Loucy (cell line): ENCODE measurements at regions not wholly inside any gene's neighbourhood (a gene's known extent, or its start where the extent isn't known, plus 50 kb on each side); places are given as distances from the start of the nearest gene placed in this dataset.
"Not testable (repeated sequence)": the region's sequence is repeated elsewhere in the genome, so short reads cannot be mapped to it uniquely, and the experiment has no call there.

Source experiments
- H2AFZ ChIP-seq: fragments of 200-600 bp; sonication (generic); 2 replicates; pipeline ENCODE4 v1.6.0; 2016; ENCODE audit warnings: antibody characterized with exemption, mild to moderate bottlenecking, low read length, moderate library complexity
- H3F3A ChIP-seq: fragments of 200-600 bp; 2 replicates; pipeline ENCODE4 v1.6.0; 2016; ENCODE audit warnings: antibody characterized with exemption, low read depth, mild to moderate bottlenecking
- H3K27me3 ChIP-seq: fragments of 200-600 bp; sonication (generic); 2 replicates; pipeline ENCODE4 v1.6.1; 2014; ENCODE audit warnings: low read length, mild to moderate bottlenecking; ENCODE audit not compliant: insufficient read depth, poor library complexity, severe bottlenecking
- H3K36me3 ChIP-seq: fragments of 200-600 bp; sonication (generic); 2 replicates; pipeline ENCODE4 v1.6.1; 2016; ENCODE audit warnings: low read length; ENCODE audit not compliant: insufficient read depth
- H3K4me1 ChIP-seq: fragments of 200-600 bp; sonication (generic); 2 replicates; pipeline ENCODE4 v1.5.1; 2014; ENCODE audit warnings: low read length, mild to moderate bottlenecking; ENCODE audit not compliant: insufficient read depth, poor library complexity, severe bottlenecking
- H3K4me2 ChIP-seq: fragments of 200-600 bp; sonication (generic); 2 replicates; pipeline ENCODE4 v1.6.0; 2014; ENCODE audit warnings: antibody characterized with exemption, low read length, low read depth, mild to moderate bottlenecking; ENCODE audit not compliant: poor library complexity, severe bottlenecking
- H3K4me3 ChIP-seq: fragments of 200-600 bp; sonication (generic); 2 replicates; pipeline ENCODE4 v1.5.1; 2014; ENCODE audit warnings: low read length, mild to moderate bottlenecking, mixed read lengths; ENCODE audit not compliant: poor library complexity, severe bottlenecking
- H3K79me2 ChIP-seq: fragments of 200-600 bp; sonication (generic); 2 replicates; pipeline ENCODE4 v1.6.1; 2014; ENCODE audit warnings: low read length; ENCODE audit not compliant: insufficient read depth
- H3K9ac ChIP-seq: fragments of 200-600 bp; sonication (generic); 2 replicates; pipeline ENCODE4 v1.6.0; 2014; ENCODE audit warnings: mild to moderate bottlenecking, low read depth, low read length, moderate library complexity; ENCODE audit not compliant: poor library complexity, severe bottlenecking
- H3K9me2 ChIP-seq: fragments of 200-600 bp; sonication (generic); replicated peaks from 2 replicates; pipeline ENCODE4 v1.6.1; 2016; ENCODE audit warnings: low read depth, low read length, mixed read lengths
- H3K9me3 ChIP-seq: fragments of 200-600 bp; sonication (generic); 2 replicates; pipeline ENCODE4 v1.6.1; 2014; ENCODE audit warnings: mild to moderate bottlenecking, antibody characterized with exemption, low read length, low read depth; ENCODE audit not compliant: insufficient read depth
- H4K20me1 ChIP-seq: fragments of 200-600 bp; sonication (generic); 2 replicates; pipeline ENCODE4 v1.6.0; 2014; ENCODE audit warnings: antibody characterized with exemption, low read length, mild to moderate bottlenecking; ENCODE audit not compliant: insufficient read depth, poor library complexity, severe bottlenecking
- CTCF ChIP-seq: fragments of 200-600 bp; sonication (generic); conservative IDR thresholded peaks from 2 replicates; pipeline ENCODE4 v1.5.1; 2014; ENCODE audit warnings: mild to moderate bottlenecking, antibody characterized with exemption, low read length
- EZH2phosphoT487 ChIP-seq: fragments of 200-600 bp; IDR thresholded peaks from 2 replicates; pipeline ENCODE4 v1.6.1; 2018; ENCODE audit warnings: antibody characterized with exemption, mild to moderate bottlenecking, moderate library complexity, borderline replicate concordance

- H3K9ac ChIP-seq = no peak overlapping the region
- H4K20me1 ChIP-seq = no peaks in the 10 kb centered on the region
- TF ChIP-seq EZH2phosphoT487 = no peak
- no peak for TF ChIP-seq CTCF
- no peaks in the 10 kb centered on the region for H3K79me2 ChIP-seq
- no peaks in the 10 kb centered on the region for H3K9me3 ChIP-seq
- no peaks in the 10 kb centered on the region for H3F3A ChIP-seq
- H3K4me2 ChIP-seq = no peak overlapping the region
- H3K36me3 ChIP-seq = no peaks in the 10 kb centered on the region
- H3K4me3 ChIP-seq = no peak overlapping the region
- no peaks in the 10 kb centered on the region for H3K9me2 ChIP-seq
- H3K4me1 ChIP-seq = no peaks in the 10 kb centered on the region
- H2AFZ ChIP-seq = no peak overlapping the region
- no peaks in the 10 kb centered on the region for H3K27me3 ChIP-seq
Measured at GRCh38 chr14:105666420-105666819, 140.0 kb downstream of the TMEM121 start.

- H3K4me1 ChIP-seq, H3K79me2 ChIP-seq, H4K20me1 ChIP-seq, H3K9me3 ChIP-seq, H3K36me3 ChIP-seq, H3K9me2 ChIP-seq, H3K4me2 ChIP-seq, H2AFZ ChIP-seq, H3F3A ChIP-seq, H3K9ac ChIP-seq, H3K27me3 ChIP-seq, H3K4me3 ChIP-seq: not testable (repeated sequence)
Measured at GRCh38 chr14:105666991-105667662, 140.7 kb downstream of the TMEM121 start.

DNA sequence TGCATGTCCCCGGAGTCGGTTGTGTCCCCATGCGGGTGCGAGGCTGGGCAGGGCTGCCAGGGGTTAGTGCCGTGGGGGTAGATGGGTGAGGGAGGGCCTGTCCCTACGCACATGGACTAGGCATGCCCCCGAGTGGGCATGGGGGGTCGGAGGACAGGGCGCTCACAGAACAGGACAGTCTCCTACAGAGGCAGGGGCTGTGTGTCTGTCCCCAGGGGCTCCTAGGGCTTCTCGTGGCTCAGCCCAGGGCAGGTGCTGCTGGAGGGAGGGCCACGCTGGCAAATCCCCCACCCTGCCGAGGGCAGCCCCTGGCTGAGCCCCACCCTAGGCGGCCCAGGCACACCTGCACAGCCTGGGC lies 141.3 kb downstream of the TMEM121 start:
- not testable (repeated sequence) for H3K9me2 ChIP-seq, H4K20me1 ChIP-seq, H3K36me3 ChIP-seq, H3K4me2 ChIP-seq, H2AFZ ChIP-seq, H3K4me1 ChIP-seq, H3K9ac ChIP-seq, H3K79me2 ChIP-seq, H3K9me3 ChIP-seq, H3K27me3 ChIP-seq, H3F3A ChIP-seq, H3K4me3 ChIP-seq

DNA sequence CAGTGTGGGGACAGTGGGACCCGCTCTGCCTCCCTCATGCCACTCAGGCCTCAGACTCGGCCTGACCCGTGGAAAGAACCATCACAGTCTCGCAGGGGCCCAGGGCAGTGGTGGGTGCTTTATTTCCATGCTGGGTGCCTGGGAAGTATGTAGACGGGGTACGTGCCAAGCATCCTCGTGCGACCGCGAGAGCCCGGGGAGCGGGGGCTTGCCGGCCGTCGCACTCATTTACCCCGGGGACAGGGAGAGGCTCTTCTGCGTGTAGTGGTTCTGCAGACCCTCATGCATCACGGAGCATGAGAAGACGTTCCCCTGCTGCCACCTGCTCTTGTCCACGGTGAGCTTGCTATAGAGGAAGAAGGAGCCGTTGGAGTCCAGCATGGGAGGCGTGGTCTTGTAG lies 141.6 kb downstream of the TMEM121 start:
- not testable (repeated sequence) for H3K9me3 ChIP-seq, H3K9ac ChIP-seq, H3K79me2 ChIP-seq

GRCh38 chr14:105668471-105669230 lies 142.3 kb downstream of the TMEM121 start:
- H3K9me2 ChIP-seq, H3K4me3 ChIP-seq, H3K4me2 ChIP-seq, H2AFZ ChIP-seq, H4K20me1 ChIP-seq, H3F3A ChIP-seq, H3K9me3 ChIP-seq, H3K27me3 ChIP-seq, H3K9ac ChIP-seq, H3K79me2 ChIP-seq, H3K36me3 ChIP-seq, H3K4me1 ChIP-seq: not testable (repeated sequence)

More for the DNA sequence above, 141.6 kb downstream of the TMEM121 start:
- H3K27me3 ChIP-seq, H2AFZ ChIP-seq, H3K9me2 ChIP-seq, H3K4me2 ChIP-seq, H3K36me3 ChIP-seq, H3F3A ChIP-seq, H3K4me1 ChIP-seq, H3K4me3 ChIP-seq, H4K20me1 ChIP-seq: not testable (repeated sequence)

DNA sequence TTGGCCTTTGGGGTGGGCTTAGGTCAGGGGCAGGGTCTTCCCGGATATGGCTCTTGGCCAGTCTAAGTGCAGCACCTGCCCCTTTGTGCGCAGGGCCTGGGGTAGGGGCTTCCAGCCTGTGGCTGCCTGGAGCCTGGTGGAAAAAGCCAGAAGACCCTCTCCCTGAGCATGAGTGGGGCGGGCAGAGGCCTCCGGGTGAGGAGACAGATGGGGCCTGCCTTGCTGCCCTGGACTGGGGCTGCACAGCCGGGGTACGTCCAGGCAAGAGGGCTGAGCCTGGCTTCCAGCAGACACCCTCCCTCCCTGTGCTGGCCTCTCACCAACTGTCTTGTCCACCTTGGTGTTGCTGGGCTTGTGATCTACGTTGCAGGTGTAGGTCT lies 142.8 kb downstream of the TMEM121 start:
- H3K9me3 ChIP-seq, H2AFZ ChIP-seq, H3F3A ChIP-seq, H4K20me1 ChIP-seq, H3K9ac ChIP-seq, H3K4me1 ChIP-seq, H3K36me3 ChIP-seq, H3K4me2 ChIP-seq, H3K27me3 ChIP-seq, H3K79me2 ChIP-seq, H3K9me2 ChIP-seq, H3K4me3 ChIP-seq: not testable (repeated sequence)
